Brain microvascular endothelial cell (primary cell): ENCODE measurements at regions not wholly inside any gene's neighbourhood (a gene's known extent, or its start where the extent isn't known, plus 50 kb on each side); places are given as distances from the start of the nearest gene placed in this dataset.

Experiments
- DNase-seq: peaks from one replicate; pipeline ENCODE4 v3.0.0-alpha.2; 2020
- H3K27ac ChIP-seq: fragments of 250-450 bp; sonication (Bioruptor Pico); 2 replicates; pipeline ENCODE4 v1.5.1; 2020; ENCODE audit warnings: mild to moderate bottlenecking, moderate library complexity
- H3K27me3 ChIP-seq: fragments of 250-450 bp; sonication (Bioruptor Pico); replicated peaks from 2 replicates; pipeline ENCODE4 v1.5.1; 2020; ENCODE audit warnings: mild to moderate bottlenecking
- H3K36me3 ChIP-seq: fragments of 250-450 bp; sonication (Bioruptor Pico); replicated peaks from 2 replicates; pipeline ENCODE4 v1.5.1; 2020; ENCODE audit warnings: mild to moderate bottlenecking
- H3K4me3 ChIP-seq: 2 replicates; pipeline ENCODE4 v1.5.1; 2011; ENCODE audit warnings: low read depth, mild to moderate bottlenecking, control low read depth, low read length, moderate library complexity
- CTCF ChIP-seq: IDR thresholded peaks from 2 replicates; pipeline ENCODE4 v1.5.1; 2011; ENCODE audit warnings: low read depth, mild to moderate bottlenecking, moderate library complexity, low read length, control low read depth, inconsistent platforms; ENCODE audit errors: missing control alignments
- in situ Hi-C: cut with HindIII; loops from 2 replicates; pipeline ENCODE4 v1.10.0; 2017; ENCODE audit warnings: low sequenced_read_pairs, low pct_ligation_motif_present

- in situ Hi-C loops, result no loop called here
- DNase-seq, result no peak
- H3K36me3 ChIP-seq, result no peaks in the 10 kb centered on the region
- TF ChIP-seq CTCF, result no peak
- H3K27ac ChIP-seq, result no peak overlapping the region
- no peak overlapping the region for H3K4me3 ChIP-seq
- H3K27me3 ChIP-seq, result no peaks in the 10 kb centered on the region
These were observed 518.7 kb downstream of the PTPRC start for GRCh38 chr1:199157494-199157893.

GRCh38 chr1:199160521-199161318, 521.9 kb downstream of the PTPRC start:
- no peak for TF ChIP-seq CTCF
- Histone ChIP-seq H3K36me3 (no peaks in the 10 kb centered on the region), H3K27ac (no peak overlapping the region), H3K27me3 (no peaks in the 10 kb centered on the region), H3K4me3 (no peak overlapping the region)
- in situ Hi-C loops, result no loop called here
- DNase-seq, result no peak

GRCh38 chr1:199161319-199161680, 522.5 kb downstream of the PTPRC start:
- no peak overlapping the region for H3K27ac ChIP-seq
- H3K4me3 ChIP-seq, result no peak overlapping the region
- in situ Hi-C loops, result no loop called here
- DNase-seq, result no peak
- H3K27me3 ChIP-seq, result no peaks in the 10 kb centered on the region
- no peaks in the 10 kb centered on the region for H3K36me3 ChIP-seq
- no peak for TF ChIP-seq CTCF

GRCh38 chr1:199161766-199162303, 523.0 kb downstream of the PTPRC start:
- no peak overlapping the region for H3K27ac ChIP-seq
- no peak overlapping the region for H3K4me3 ChIP-seq
- in situ Hi-C loops, result no loop called here
- H3K36me3 ChIP-seq, result no peaks in the 10 kb centered on the region
- no peak for TF ChIP-seq CTCF
- H3K27me3 ChIP-seq, result no peaks in the 10 kb centered on the region
- DNase-seq, result no peak

- no peaks in the 10 kb centered on the region for H3K27me3 ChIP-seq
- in situ Hi-C loops, result no loop called here
- no peaks in the 10 kb centered on the region for H3K36me3 ChIP-seq
- no peak overlapping the region for H3K4me3 ChIP-seq
- DNase-seq, result no peak
- TF ChIP-seq CTCF, result no peak
- H3K27ac ChIP-seq, result no peak overlapping the region
These were observed 524.4 kb downstream of the PTPRC start for GRCh38 chr1:199163267-199163666.

GRCh38 chr1:199163670-199164069, 524.8 kb downstream of the PTPRC start:
- H3K27me3 ChIP-seq, result no peaks in the 10 kb centered on the region
- DNase-seq, result no peak
- in situ Hi-C loops, result no loop called here
- no peak overlapping the region for H3K27ac ChIP-seq
- no peaks in the 10 kb centered on the region for H3K36me3 ChIP-seq
- TF ChIP-seq CTCF, result no peak
- H3K4me3 ChIP-seq, result no peak overlapping the region
